LNCAP (cell line): ENCODE measurements at regions not wholly inside any gene's neighbourhood (a gene's known extent, or its start where the extent isn't known, plus 50 kb on each side); places are given as distances from the start of the nearest gene placed in this dataset.

Experiments used
- CTCF ChIP-seq: fragments of 450-650 bp; IDR thresholded peaks from 2 replicates; pipeline ENCODE4 v1.5.1; 2017; ENCODE audit warnings: mild to moderate bottlenecking

GRCh38 chr20:40925829-40926510 is 102.7 kb upstream of the TOP1 start:
- TF ChIP-seq CTCF = no peak

DNA sequence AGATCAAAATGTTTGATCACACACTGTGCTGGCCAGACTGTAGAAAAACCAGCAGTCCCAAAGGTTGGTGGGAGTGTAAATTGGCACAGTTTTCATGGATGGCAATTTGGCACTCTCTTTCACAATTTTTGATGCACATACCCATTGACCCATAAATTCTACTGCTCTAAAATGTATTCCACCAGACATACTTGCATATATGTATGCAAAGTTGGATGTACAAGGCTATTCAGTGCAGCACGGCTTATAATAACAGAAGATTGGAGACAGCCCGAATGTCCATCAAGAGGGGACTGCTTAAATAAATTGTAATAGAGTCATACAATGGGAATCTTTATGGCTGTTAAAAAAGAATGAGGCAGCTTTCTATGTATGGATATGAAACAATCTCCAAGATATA is 101.7 kb upstream of the TOP1 start:
- TF ChIP-seq CTCF = no peak

GRCh38 chr20:40930561-40930960 is 98.1 kb upstream of the TOP1 start:
- TF ChIP-seq CTCF = no peak

DNA sequence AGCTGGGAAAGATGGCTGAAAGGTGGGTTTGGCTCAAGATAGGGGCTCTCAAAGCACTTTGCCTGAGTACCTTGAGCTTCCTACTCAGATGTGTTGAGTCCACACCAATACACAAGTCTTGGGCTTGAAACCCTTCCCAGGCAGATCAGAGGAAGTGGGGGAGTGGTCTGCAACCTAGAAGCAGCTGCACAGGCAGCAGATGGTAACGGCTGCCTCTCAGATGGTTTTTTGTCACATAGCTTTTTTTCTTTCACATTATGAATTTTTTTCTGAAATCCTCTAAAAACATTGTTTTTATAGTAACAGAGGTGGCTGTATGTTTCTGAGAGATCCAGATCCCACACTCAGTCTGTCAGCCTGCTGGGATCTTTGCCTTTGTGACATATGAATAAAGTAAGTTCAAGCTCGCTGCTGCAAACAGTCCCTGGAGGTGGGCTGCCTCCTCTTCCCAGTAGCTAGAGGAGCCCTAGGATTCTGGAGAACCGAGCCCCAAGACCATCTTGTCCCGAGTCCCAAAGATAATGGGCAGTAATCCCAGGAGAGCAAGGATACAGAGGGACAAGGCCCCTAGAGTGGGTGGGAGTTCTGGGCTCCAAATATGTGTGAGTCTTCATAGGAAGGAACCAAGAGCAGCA is 97.1 kb upstream of the TOP1 start:
- TF ChIP-seq CTCF = no peak

DNA sequence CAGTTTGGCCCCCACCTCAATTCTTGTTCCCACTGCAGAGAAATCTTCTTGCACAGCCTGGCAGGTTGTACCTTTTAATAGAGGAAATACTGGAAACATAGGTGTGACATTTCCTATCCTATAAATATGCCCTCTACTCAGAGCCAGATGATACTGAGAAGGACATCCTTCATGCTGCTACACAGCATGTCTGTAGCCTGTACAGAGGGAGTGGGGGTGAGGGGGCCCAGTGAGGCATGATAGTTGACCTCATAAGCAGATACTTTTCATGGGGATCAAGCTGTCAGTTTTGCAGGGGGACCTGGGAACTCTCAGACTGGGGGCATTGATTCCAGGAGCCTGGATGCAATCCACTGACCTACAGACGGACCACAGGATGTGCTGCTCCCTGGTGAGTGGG is 96.2 kb upstream of the TOP1 start:
- TF ChIP-seq CTCF = no peak

DNA sequence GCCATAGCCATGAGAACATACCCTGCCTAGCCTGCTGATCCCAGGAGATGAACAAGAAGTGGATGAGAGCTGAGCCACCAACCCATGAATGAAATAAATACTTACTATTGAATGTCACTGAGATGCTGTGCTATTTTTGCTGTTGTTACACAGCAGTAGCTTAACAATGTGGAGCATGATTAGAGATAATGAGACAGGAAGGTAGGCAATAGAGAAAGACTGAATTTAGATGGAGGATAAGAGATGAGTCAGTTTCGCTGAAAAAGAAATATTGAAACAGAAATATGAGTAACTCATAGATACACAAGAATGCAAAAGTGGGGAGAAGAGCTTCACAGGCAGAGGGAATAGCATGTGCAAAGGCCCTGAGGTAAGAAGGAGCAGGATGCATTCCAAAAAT is 94.9 kb upstream of the TOP1 start:
- no peak for TF ChIP-seq CTCF

GRCh38 chr20:40938020-40938419 is 90.6 kb upstream of the TOP1 start:
- no peak for TF ChIP-seq CTCF
